ENCODE measurements at regions not wholly inside any gene's neighbourhood (a gene's known extent, or its start where the extent isn't known, plus 50 kb on each side); places are given as distances from the start of the nearest gene placed in this dataset.

DNA sequence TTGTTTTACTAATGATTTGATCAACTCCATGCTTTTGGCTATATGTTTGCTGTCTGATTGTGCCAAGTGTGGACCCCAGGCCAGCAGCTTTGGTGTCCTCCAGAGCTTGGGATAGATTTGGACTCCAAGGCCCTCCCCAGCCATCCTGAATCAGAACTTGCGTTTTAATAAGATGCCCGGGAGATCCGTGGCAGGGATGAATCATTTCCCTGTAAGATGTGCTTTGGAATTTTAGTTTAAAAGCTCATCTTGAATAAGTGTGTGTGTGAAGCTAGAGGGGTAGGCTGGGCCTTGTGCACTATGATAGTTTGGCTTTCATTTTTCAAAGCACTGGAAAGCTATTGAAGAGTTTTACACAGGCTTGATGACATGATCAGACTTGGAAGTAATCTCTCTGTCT is 66.2 kb upstream of the SDK1 start:
- no peaks in the 10 kb centered on the region for H3K4me1 ChIP-seq (ENCODE audit: control insufficient read depth in 2 of 3, insufficient read depth in 2 of 3, low read depth in 1 of 3, low read length in 3 of 3)
- no peak for FAIRE-seq
- intact Hi-C loops (cut with DNase I): no loop called here
- no peak overlapping the region for H3K27ac ChIP-seq (ENCODE audit: low read depth in 2 of 2, low read length in 2 of 2)
- no peak overlapping the region for H3K4me3 ChIP-seq (ENCODE audit: low read length in 3 of 3)
- no peak overlapping the region for H3K9ac ChIP-seq (ENCODE audit: low read length in 3 of 3)
- H3K9me3 ChIP-seq (ENCODE audit: control insufficient read depth in 2 of 3, insufficient read depth in 1 of 3, low read length in 3 of 3): peaks cover 0 to 9% (median 0%) of the 10 kb centered on the region in 3 donors
- TF ChIP-seq, protein P1, sequence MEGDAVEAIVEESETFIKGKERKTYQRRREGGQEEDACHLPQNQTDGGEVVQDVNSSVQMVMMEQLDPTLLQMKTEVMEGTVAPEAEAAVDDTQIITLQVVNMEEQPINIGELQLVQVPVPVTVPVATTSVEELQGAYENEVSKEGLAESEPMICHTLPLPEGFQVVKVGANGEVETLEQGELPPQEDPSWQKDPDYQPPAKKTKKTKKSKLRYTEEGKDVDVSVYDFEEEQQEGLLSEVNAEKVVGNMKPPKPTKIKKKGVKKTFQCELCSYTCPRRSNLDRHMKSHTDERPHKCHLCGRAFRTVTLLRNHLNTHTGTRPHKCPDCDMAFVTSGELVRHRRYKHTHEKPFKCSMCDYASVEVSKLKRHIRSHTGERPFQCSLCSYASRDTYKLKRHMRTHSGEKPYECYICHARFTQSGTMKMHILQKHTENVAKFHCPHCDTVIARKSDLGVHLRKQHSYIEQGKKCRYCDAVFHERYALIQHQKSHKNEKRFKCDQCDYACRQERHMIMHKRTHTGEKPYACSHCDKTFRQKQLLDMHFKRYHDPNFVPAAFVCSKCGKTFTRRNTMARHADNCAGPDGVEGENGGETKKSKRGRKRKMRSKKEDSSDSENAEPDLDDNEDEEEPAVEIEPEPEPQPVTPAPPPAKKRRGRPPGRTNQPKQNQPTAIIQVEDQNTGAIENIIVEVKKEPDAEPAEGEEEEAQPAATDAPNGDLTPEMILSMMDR (IDR thresholded peaks at IDR 0.05; ENCODE audit: borderline replicate concordance, extremely low read depth, insufficient read depth): no peak
- DNase-seq: no peak
- H3K27me3 ChIP-seq (ENCODE audit: control insufficient read depth, insufficient read depth, low read length): no peaks in the 10 kb centered on the region
- no peaks in the 10 kb centered on the region for H3K36me3 ChIP-seq (ENCODE audit: control insufficient read depth in 2 of 3, insufficient read depth in 3 of 3, low read length in 3 of 3)

DNA sequence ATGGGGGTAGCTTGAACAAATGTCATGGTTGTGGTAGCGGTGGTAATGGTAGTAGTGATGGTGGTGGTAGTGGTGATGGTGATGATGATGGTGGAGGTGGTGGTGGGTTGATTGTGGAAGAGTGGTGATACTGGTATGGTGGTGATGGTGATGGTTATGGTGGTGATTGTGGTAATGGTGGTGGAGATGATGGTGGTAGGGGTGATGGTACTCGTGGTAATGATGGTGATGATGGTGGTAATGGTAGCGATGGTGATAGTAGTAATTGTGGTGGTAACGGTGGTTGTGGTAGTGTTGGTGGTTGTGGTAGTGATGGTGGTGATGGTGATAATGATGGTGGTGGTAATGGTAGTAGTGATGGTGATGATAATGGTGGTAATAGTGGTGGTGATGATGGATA is 65.7 kb upstream of the SDK1 start:
- Histone ChIP-seq H3K36me3 (ENCODE audit: control insufficient read depth in 2 of 3, insufficient read depth in 3 of 3, low read length in 3 of 3) (no peaks in the 10 kb centered on the region), H3K27me3 (ENCODE audit: control insufficient read depth, insufficient read depth, low read length) (no peaks in the 10 kb centered on the region), H3K4me3 (ENCODE audit: low read length in 3 of 3) (no peak overlapping the region), H3K27ac (ENCODE audit: low read depth in 2 of 2, low read length in 2 of 2) (no peak overlapping the region), H3K9ac (ENCODE audit: low read length in 3 of 3) (no peak overlapping the region), H3K4me1 (ENCODE audit: control insufficient read depth in 2 of 3, insufficient read depth in 2 of 3, low read depth in 1 of 3, low read length in 3 of 3) (no peaks in the 10 kb centered on the region), H3K9me3 (ENCODE audit: control insufficient read depth in 2 of 3, insufficient read depth in 1 of 3, low read length in 3 of 3) (peaks cover 0 to 9% (median 0%) of the 10 kb centered on the region in 3 donors)
- intact Hi-C loops (cut with DNase I): no loop called here
- DNase-seq (no peak), FAIRE-seq (no peak)
- TF ChIP-seq, protein P1 (IDR thresholded peaks at IDR 0.05; ENCODE audit: borderline replicate concordance, extremely low read depth, insufficient read depth): no peak

GRCh38 chr7:3236268-3236667 is 64.8 kb upstream of the SDK1 start:
- Histone ChIP-seq H3K4me3 (ENCODE audit: low read length in 3 of 3) (no peak overlapping the region), H3K9me3 (ENCODE audit: control insufficient read depth in 2 of 3, insufficient read depth in 1 of 3, low read length in 3 of 3) (peaks cover 0 to 9% (median 0%) of the 10 kb centered on the region in 3 donors), H3K27me3 (ENCODE audit: control insufficient read depth, insufficient read depth, low read length) (no peaks in the 10 kb centered on the region), H3K27ac (ENCODE audit: low read depth in 2 of 2, low read length in 2 of 2) (no peak overlapping the region), H3K4me1 (ENCODE audit: control insufficient read depth in 2 of 3, insufficient read depth in 2 of 3, low read depth in 1 of 3, low read length in 3 of 3) (no peaks in the 10 kb centered on the region), H3K36me3 (ENCODE audit: control insufficient read depth in 2 of 3, insufficient read depth in 3 of 3, low read length in 3 of 3) (no peaks in the 10 kb centered on the region), H3K9ac (ENCODE audit: low read length in 3 of 3) (no peak overlapping the region)
- intact Hi-C loops (cut with DNase I): no loop called here
- no peak for FAIRE-seq
- TF ChIP-seq, protein P1 (IDR thresholded peaks at IDR 0.05; ENCODE audit: borderline replicate concordance, extremely low read depth, insufficient read depth): no peak
- no peak for DNase-seq

DNA sequence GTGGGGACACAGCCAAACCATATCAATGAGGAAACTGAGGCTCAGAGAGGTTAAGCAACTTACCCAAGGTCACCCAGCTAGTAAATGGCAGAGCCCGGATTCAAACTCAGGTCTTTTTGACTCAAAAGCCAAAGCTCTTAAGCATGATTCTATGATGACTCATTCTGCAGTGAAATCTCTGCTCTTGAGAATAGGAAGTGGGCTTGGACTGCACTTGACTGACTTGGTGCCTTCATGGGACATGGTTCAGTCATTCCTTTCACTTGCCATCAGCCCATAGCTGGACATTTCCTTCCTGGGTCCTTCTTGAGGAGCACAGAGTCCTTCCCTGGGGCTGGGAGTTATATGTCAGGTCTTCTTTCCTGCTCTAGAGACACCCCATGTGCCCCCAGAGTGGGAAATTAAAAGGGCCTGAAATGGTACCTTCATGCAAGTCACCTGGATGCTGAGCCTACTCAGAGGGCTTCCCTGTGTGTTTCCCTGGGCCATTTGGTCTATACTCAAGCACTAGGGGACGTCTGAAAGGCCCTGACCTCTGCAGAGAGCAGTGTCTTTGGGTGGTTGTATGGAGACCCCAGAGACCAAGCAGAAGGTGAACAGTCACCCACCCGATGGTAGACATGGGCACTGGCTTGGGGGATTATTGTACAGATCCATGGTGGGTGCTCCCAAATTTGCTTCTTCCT is 62.4 kb upstream of the SDK1 start:
- TF ChIP-seq, protein P1 (IDR thresholded peaks at IDR 0.05; ENCODE audit: borderline replicate concordance, extremely low read depth, insufficient read depth): no peak
- no peaks in the 10 kb centered on the region for H3K27me3 ChIP-seq (ENCODE audit: control insufficient read depth, insufficient read depth, low read length)
- H3K9me3 ChIP-seq (ENCODE audit: control insufficient read depth in 2 of 3, insufficient read depth in 1 of 3, low read length in 3 of 3): peaks cover 0 to 9% (median 0%) of the 10 kb centered on the region in 3 donors
- H3K27ac ChIP-seq (ENCODE audit: low read depth in 2 of 2, low read length in 2 of 2): no peak overlapping the region
- no peaks in the 10 kb centered on the region for H3K36me3 ChIP-seq (ENCODE audit: control insufficient read depth in 2 of 3, insufficient read depth in 3 of 3, low read length in 3 of 3)
- H3K4me3 ChIP-seq (ENCODE audit: low read length in 3 of 3): no peak overlapping the region
- no peaks in the 10 kb centered on the region for H3K4me1 ChIP-seq (ENCODE audit: control insufficient read depth in 2 of 3, insufficient read depth in 2 of 3, low read depth in 1 of 3, low read length in 3 of 3)
- intact Hi-C loops (cut with DNase I): no loop called here
- no peak for FAIRE-seq
- DNase-seq: no peak
- no peak overlapping the region for H3K9ac ChIP-seq (ENCODE audit: low read length in 3 of 3)

Data from kidney (tissue), 13 donors.